ENCODE measurements at regions not wholly inside any gene's neighbourhood (a gene's known extent, or its start where the extent isn't known, plus 50 kb on each side); places are given as distances from the start of the nearest gene placed in this dataset.

DNA sequence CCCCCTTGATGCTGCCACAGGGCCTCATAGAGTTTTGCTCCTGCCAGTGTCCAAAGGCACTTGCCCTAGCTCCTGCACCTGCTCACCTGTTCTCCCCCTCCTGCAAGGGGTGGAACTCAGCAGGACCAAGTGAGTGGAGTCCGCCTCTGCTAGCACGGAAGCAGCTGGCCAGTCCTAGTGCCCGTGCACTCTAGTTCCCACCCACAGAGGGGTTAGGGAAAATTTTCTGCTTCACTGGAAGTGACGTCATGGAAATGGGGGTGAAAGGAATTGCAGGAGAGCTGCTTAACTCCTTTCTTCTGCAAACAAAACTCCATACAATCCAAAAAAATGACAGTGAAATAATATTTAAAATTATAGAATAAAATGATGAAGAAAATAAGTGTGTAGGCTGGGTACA, 609.7 kb upstream of the SLITRK1 start:
- ChIA-PET CTCF (no interaction called here), POLR2A (no interaction called here)
- H3K4me2 ChIP-seq (replicated peaks; ENCODE audit: low read depth, low read length, poor library complexity, severe bottlenecking), result no peak overlapping the region
- ATAC-seq (ENCODE audit: low read depth) (no peak), DNase-seq (no peak)
- no peaks in the 10 kb centered on the region for H3K27me3 ChIP-seq (replicated peaks in 1 of 4; ENCODE audit: control extremely low read depth in 1 of 4, control insufficient read depth in 3 of 4, insufficient read depth in 4 of 4, low read length in 3 of 4)
- peaks cover 0 to 4% (median 0%) of the 10 kb centered on the region in 3 donors for H3K9me3 ChIP-seq (ENCODE audit: control extremely low read depth in 1 of 3, control insufficient read depth in 2 of 3, insufficient read depth in 1 of 3, low read length in 2 of 3)
- H3K9ac ChIP-seq (ENCODE audit: low read length), result no peak overlapping the region
- H3K4me1 ChIP-seq (ENCODE audit: control insufficient read depth in 2 of 2, insufficient read depth in 2 of 2, low read length in 2 of 2), result no peaks in the 10 kb centered on the region
- Mint-ChIP-seq H3K9me3 (ENCODE audit: insufficient read depth) (peaks cover 2% of the 10 kb centered on the region), H3K27ac (no peak overlapping the region), H3K27me3 (no peaks in the 10 kb centered on the region), H3K4me1 (no peaks in the 10 kb centered on the region), H3K4me3 (no peak overlapping the region)
- intact Hi-C loops (cut with micrococcal nuclease), result no loop called here
- no peaks in the 10 kb centered on the region for H4K20me1 ChIP-seq (ENCODE audit: control insufficient read depth, insufficient read depth, low read length, poor library complexity, severe bottlenecking)
- no peaks in the 10 kb centered on the region for H3K79me2 ChIP-seq (ENCODE audit: control insufficient read depth, insufficient read depth, low read length)
- H3K4me3 ChIP-seq (ENCODE audit: control extremely low read depth in 1 of 5, extremely low read depth in 1 of 5, insufficient read depth in 1 of 5, low read depth in 2 of 5, low read length in 4 of 5), result no peak overlapping the region
- no peak overlapping the region for H3K27ac ChIP-seq (ENCODE audit: low read length in 2 of 2)
- H2AFZ ChIP-seq (ENCODE audit: insufficient read depth, low read depth, low read length, poor library complexity, severe bottlenecking), result no peak overlapping the region
- WGBS (ENCODE audit: insufficient coverage), result no CpG with 5 or more reads among the region's 4 CpGs
- no peaks in the 10 kb centered on the region for H3K36me3 ChIP-seq (replicated peaks in 1 of 2; ENCODE audit: control extremely low read depth in 1 of 2, control insufficient read depth in 1 of 2, extremely low read depth in 1 of 2, insufficient read depth in 2 of 2, low read length in 1 of 2)
- TF ChIP-seq, protein P1, sequence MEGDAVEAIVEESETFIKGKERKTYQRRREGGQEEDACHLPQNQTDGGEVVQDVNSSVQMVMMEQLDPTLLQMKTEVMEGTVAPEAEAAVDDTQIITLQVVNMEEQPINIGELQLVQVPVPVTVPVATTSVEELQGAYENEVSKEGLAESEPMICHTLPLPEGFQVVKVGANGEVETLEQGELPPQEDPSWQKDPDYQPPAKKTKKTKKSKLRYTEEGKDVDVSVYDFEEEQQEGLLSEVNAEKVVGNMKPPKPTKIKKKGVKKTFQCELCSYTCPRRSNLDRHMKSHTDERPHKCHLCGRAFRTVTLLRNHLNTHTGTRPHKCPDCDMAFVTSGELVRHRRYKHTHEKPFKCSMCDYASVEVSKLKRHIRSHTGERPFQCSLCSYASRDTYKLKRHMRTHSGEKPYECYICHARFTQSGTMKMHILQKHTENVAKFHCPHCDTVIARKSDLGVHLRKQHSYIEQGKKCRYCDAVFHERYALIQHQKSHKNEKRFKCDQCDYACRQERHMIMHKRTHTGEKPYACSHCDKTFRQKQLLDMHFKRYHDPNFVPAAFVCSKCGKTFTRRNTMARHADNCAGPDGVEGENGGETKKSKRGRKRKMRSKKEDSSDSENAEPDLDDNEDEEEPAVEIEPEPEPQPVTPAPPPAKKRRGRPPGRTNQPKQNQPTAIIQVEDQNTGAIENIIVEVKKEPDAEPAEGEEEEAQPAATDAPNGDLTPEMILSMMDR (IDR thresholded peaks at IDR 0.05), result no peak
- no peak for TF ChIP-seq EZH2 (IDR thresholded peaks at IDR 0.05; ENCODE audit: borderline replicate concordance, insufficient read depth, low read depth, low read length, poor library complexity, severe bottlenecking)

DNA sequence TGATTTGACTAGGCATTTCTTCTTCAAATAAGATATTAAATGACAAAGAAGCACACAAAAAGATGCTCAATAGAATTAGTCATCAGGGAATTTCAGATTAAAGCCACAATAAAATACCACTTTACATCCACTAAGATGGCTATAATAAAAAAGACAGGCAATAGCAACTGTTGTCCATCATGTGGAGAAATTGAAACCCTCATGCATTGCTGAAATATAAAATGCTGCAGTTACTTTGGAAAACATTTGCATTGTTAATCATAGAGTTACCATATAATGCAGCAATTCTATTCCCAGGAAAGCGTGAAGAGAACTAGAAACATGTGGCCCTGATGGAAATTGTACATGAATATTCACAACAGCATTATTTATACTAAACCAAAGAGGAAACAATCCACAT, 605.5 kb upstream of the SLITRK1 start:
- no peaks in the 10 kb centered on the region for H3K4me1 Mint-ChIP-seq
- H3K4me1 ChIP-seq (ENCODE audit: control insufficient read depth in 2 of 2, insufficient read depth in 2 of 2, low read length in 2 of 2), result no peaks in the 10 kb centered on the region
- H2AFZ ChIP-seq (ENCODE audit: insufficient read depth, low read depth, low read length, poor library complexity, severe bottlenecking), result no peak overlapping the region
- no peaks in the 10 kb centered on the region for H4K20me1 ChIP-seq (ENCODE audit: control insufficient read depth, insufficient read depth, low read length, poor library complexity, severe bottlenecking)
- POLR2A ChIA-PET, result no interaction called here
- H3K9me3 Mint-ChIP-seq (ENCODE audit: insufficient read depth), result peaks cover 2% of the 10 kb centered on the region
- no peaks in the 10 kb centered on the region for H3K79me2 ChIP-seq (ENCODE audit: control insufficient read depth, insufficient read depth, low read length)
- no peak overlapping the region for H3K4me2 ChIP-seq (replicated peaks; ENCODE audit: low read depth, low read length, poor library complexity, severe bottlenecking)
- CTCF ChIA-PET, result no interaction called here
- no peak overlapping the region for H3K4me3 ChIP-seq (ENCODE audit: control extremely low read depth in 1 of 5, extremely low read depth in 1 of 5, insufficient read depth in 1 of 5, low read depth in 2 of 5, low read length in 4 of 5)
- H3K27me3 ChIP-seq (replicated peaks in 1 of 4; ENCODE audit: control extremely low read depth in 1 of 4, control insufficient read depth in 3 of 4, insufficient read depth in 4 of 4, low read length in 3 of 4), result no peaks in the 10 kb centered on the region
- no peak for DNase-seq
- no peak overlapping the region for H3K9ac ChIP-seq (ENCODE audit: low read length)
- H3K9me3 ChIP-seq (ENCODE audit: control extremely low read depth in 1 of 3, control insufficient read depth in 2 of 3, insufficient read depth in 1 of 3, low read length in 2 of 3), result peaks cover 0 to 4% (median 0%) of the 10 kb centered on the region in 3 donors
- no peak for ATAC-seq (ENCODE audit: low read depth)
- no peak overlapping the region for H3K4me3 Mint-ChIP-seq
- H3K27me3 Mint-ChIP-seq, result no peaks in the 10 kb centered on the region
- intact Hi-C loops (cut with micrococcal nuclease), result no loop called here
- H3K27ac Mint-ChIP-seq, result no peak overlapping the region
- H3K27ac ChIP-seq (ENCODE audit: low read length in 2 of 2), result no peak overlapping the region
- no peaks in the 10 kb centered on the region for H3K36me3 ChIP-seq (replicated peaks in 1 of 2; ENCODE audit: control extremely low read depth in 1 of 2, control insufficient read depth in 1 of 2, extremely low read depth in 1 of 2, insufficient read depth in 2 of 2, low read length in 1 of 2)
- no peak for TF ChIP-seq EZH2 (IDR thresholded peaks at IDR 0.05; ENCODE audit: borderline replicate concordance, insufficient read depth, low read depth, low read length, poor library complexity, severe bottlenecking)
- WGBS (ENCODE audit: insufficient coverage), result no CpG with 5 or more reads among the region's 1 CpG

All from B cell (primary cell).